ENCODE measurements at regions not wholly inside any gene's neighbourhood (a gene's known extent, or its start where the extent isn't known, plus 50 kb on each side); places are given as distances from the start of the nearest gene placed in this dataset.

DNA sequence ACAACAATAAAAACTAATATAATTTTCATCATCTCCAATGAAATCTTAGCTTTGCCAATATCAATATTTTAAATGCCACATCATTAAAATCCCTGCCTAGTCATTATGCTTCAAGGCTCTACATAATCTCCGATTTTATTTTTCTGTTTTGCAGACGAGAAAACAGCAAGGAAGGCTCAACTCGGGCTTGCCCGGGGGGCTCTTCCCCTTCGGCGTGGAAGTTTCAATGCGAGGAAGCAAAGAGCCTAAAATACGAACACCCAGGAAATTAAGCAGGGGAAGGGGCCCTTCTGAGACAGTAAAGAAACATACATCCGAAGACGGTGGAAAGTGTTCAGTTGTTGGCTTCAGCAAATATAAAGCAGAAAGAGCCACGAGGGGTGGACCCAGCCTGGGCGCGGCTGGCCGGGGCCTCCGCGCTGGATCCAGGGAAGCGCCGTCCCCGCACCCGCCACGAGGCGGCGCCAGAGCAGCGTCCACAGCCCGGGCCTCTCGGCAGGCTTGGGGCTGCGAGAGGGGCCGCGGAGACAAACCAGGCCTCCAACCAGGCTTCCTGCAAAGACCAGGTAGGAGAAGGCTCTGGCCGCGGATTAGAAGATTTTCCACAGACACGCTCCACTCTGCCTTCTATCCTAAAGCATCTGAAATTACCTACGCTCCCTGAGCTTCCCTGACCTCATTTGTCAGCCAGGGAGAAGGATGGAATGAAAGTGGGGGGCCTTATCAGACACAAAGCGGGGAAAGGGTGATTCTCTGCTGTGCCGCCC lies 77.2 kb downstream of the SERPINA3 start:
- TF ChIP-seq, protein P1, sequence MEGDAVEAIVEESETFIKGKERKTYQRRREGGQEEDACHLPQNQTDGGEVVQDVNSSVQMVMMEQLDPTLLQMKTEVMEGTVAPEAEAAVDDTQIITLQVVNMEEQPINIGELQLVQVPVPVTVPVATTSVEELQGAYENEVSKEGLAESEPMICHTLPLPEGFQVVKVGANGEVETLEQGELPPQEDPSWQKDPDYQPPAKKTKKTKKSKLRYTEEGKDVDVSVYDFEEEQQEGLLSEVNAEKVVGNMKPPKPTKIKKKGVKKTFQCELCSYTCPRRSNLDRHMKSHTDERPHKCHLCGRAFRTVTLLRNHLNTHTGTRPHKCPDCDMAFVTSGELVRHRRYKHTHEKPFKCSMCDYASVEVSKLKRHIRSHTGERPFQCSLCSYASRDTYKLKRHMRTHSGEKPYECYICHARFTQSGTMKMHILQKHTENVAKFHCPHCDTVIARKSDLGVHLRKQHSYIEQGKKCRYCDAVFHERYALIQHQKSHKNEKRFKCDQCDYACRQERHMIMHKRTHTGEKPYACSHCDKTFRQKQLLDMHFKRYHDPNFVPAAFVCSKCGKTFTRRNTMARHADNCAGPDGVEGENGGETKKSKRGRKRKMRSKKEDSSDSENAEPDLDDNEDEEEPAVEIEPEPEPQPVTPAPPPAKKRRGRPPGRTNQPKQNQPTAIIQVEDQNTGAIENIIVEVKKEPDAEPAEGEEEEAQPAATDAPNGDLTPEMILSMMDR (IDR thresholded peaks at IDR 0.05; ENCODE audit: poor library complexity, severe bottlenecking) = peak; percentile 99
- TF ChIP-seq, protein P2, sequence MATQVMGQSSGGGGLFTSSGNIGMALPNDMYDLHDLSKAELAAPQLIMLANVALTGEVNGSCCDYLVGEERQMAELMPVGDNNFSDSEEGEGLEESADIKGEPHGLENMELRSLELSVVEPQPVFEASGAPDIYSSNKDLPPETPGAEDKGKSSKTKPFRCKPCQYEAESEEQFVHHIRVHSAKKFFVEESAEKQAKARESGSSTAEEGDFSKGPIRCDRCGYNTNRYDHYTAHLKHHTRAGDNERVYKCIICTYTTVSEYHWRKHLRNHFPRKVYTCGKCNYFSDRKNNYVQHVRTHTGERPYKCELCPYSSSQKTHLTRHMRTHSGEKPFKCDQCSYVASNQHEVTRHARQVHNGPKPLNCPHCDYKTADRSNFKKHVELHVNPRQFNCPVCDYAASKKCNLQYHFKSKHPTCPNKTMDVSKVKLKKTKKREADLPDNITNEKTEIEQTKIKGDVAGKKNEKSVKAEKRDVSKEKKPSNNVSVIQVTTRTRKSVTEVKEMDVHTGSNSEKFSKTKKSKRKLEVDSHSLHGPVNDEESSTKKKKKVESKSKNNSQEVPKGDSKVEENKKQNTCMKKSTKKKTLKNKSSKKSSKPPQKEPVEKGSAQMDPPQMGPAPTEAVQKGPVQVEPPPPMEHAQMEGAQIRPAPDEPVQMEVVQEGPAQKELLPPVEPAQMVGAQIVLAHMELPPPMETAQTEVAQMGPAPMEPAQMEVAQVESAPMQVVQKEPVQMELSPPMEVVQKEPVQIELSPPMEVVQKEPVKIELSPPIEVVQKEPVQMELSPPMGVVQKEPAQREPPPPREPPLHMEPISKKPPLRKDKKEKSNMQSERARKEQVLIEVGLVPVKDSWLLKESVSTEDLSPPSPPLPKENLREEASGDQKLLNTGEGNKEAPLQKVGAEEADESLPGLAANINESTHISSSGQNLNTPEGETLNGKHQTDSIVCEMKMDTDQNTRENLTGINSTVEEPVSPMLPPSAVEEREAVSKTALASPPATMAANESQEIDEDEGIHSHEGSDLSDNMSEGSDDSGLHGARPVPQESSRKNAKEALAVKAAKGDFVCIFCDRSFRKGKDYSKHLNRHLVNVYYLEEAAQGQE (IDR thresholded peaks at IDR 0.05; ENCODE audit: borderline replicate concordance) = no peak
- TF ChIP-seq EP300 (conservative IDR thresholded peaks at IDR 0.05; ENCODE audit: poor library complexity, severe bottlenecking) (no peak), TAF1 (IDR thresholded peaks at IDR 0.05; ENCODE audit: low read depth) (no peak), EZH2 (IDR thresholded peaks at IDR 0.05; ENCODE audit: borderline replicate concordance, insufficient read depth, low read length, poor library complexity, severe bottlenecking) (no peak), RAD21 (conservative IDR thresholded peaks at IDR 0.05) (peak; percentile 99), POLR2AphosphoS5 (IDR thresholded peaks at IDR 0.05) (no peak), SMC3 (conservative IDR thresholded peaks at IDR 0.05; ENCODE audit: poor library complexity) (peak; percentile 99), MXI1 (conservative IDR thresholded peaks at IDR 0.05; ENCODE audit: poor library complexity, severe bottlenecking) (peak; percentile 22)

Data from neural cell (in vitro differentiated cells).